Stomach (tissue), 8 donors: ENCODE measurements at regions not wholly inside any gene's neighbourhood (a gene's known extent, or its start where the extent isn't known, plus 50 kb on each side); places are given as distances from the start of the nearest gene placed in this dataset.

ENCODE experiments used
- DNase-seq, 2 donors: peaks; one replicate each; pipeline versions ENCODE4 v3.0.0 to v3.0.0-alpha.2; 2013 to 2019
- H3K27ac ChIP-seq, 5 donors: fragments of 200-600 bp in 4 of 5; sonication (generic) in 4 of 5; one replicate each; pipeline ENCODE4 v1.5.1; 2013 to 2019; ENCODE audit warnings: mild to moderate bottlenecking in 1 of 5, moderate library complexity in 1 of 5
- H3K27me3 ChIP-seq, 3 donors: fragments of 200-600 bp; sonication (generic); one replicate each; pipeline ENCODE4 v1.5.1; 2017 to 2019; ENCODE audit warnings: mixed run types in 1 of 3
- H3K36me3 ChIP-seq, 4 donors: fragments of 200-600 bp; sonication (generic); 1 replicate in 3 of 4; 2 replicates in 1 of 4; pipeline ENCODE4 v1.5.1; 2016 to 2019
- H3K4me1 ChIP-seq, 4 donors: fragments of 200-600 bp; sonication (generic); one replicate each; pipeline ENCODE4 v1.5.1; 2016 to 2019
- H3K4me3 ChIP-seq, 4 donors: fragments of 200-600 bp; sonication (generic) in 3 of 4; one replicate each; pipeline ENCODE4 v1.5.1; 2016 to 2019; ENCODE audit warnings: mild to moderate bottlenecking in 1 of 4
- H3K9me3 ChIP-seq, 4 donors: fragments of 200-600 bp; sonication (generic); one replicate each; pipeline ENCODE4 v1.5.1; 2016 to 2019
- CTCF ChIP-seq, 7 experiments: fragments of 450-650 bp in 4 of 7; fragments of 200-600 bp in 3 of 7; sonication (generic) in 3 of 7; IDR thresholded peaks; one replicate each; pipeline ENCODE4 v1.5.1; 2016 to 2019; ENCODE audit warnings: antibody characterized with exemption in 7 of 7, control low read depth in 2 of 7, mild to moderate bottlenecking in 1 of 7
- EP300 ChIP-seq: sonication (generic); formaldehyde crosslinking; IDR thresholded peaks from one replicate; pipeline ENCODE4 v1.6.1; 2017; ENCODE audit warnings: antibody characterized with exemption
- POLR2A ChIP-seq, 4 donors: fragments of 450-650 bp; IDR thresholded peaks; one replicate each; pipeline ENCODE4 v1.6.1; 2016; ENCODE audit warnings: antibody characterized with exemption in 4 of 4, control low read depth in 2 of 4, mild to moderate bottlenecking in 1 of 4, moderate library complexity in 1 of 4
- POLR2AphosphoS5 ChIP-seq, 3 donors: sonication (generic); formaldehyde crosslinking; IDR thresholded peaks; one replicate each; pipeline ENCODE4 v1.6.1; 2016; ENCODE audit warnings: antibody characterized with exemption in 3 of 3
- WGBS, 5 donors: extraction: QIAGEN DNeasy Blood & Tissue Kit in 3 of 5; methylation state at CpG; one replicate each; pipeline versions ENCODE4 v1.1.5 to v1.1.7; 2013 to 2018; 5-methylcytosine and 5-hydroxymethylcytosine counted together
- intact Hi-C: fragments of 100-400 bp; cut with DNase I; formaldehyde crosslinking; loops from one replicate; pipeline ENCODE4 v1.15.1; 2023; ENCODE audit warnings: low total_unique reads
- donor health status: healthy with polysubstance abuse.
- donor health status: Bipolar disorder and iron deficiency.
- donor health status: healthy.

- Histone ChIP-seq H3K4me1 (no peaks in the 10 kb centered on the region), H3K27me3 (no peaks in the 10 kb centered on the region), H3K9me3 (no peaks in the 10 kb centered on the region), H3K27ac (no peak overlapping the region), H3K4me3 (no peak overlapping the region), H3K36me3 (no peaks in the 10 kb centered on the region)
- intact Hi-C loops = no loop called here
- TF ChIP-seq POLR2AphosphoS5 (IDR thresholded peaks at IDR 0.05) (no peak), CTCF (IDR thresholded peaks at IDR 0.05) (no peak), EP300 (no peak), POLR2A (IDR thresholded peaks at IDR 0.05) (no peak)
- no peak for DNase-seq
- WGBS, 5 donors = 77 to 92% (median 90%) methylated on average over 1 of the region's 1 CpG
Observed at GRCh38 chr4:125527681-125528080, 212.9 kb downstream of the FAT4 start.

- no peak for TF ChIP-seq CTCF (IDR thresholded peaks at IDR 0.05)
- TF ChIP-seq POLR2AphosphoS5 (IDR thresholded peaks at IDR 0.05) = no peak
- TF ChIP-seq POLR2A (IDR thresholded peaks at IDR 0.05) = no peak
- TF ChIP-seq EP300 = no peak
- no peak for DNase-seq
- Histone ChIP-seq H3K36me3 (no peaks in the 10 kb centered on the region), H3K9me3 (no peaks in the 10 kb centered on the region), H3K27me3 (no peaks in the 10 kb centered on the region), H3K4me1 (no peaks in the 10 kb centered on the region), H3K27ac (no peak overlapping the region), H3K4me3 (no peak overlapping the region)
- 81 to 85% (median 83%) methylated on average over 2 of the region's 2 CpGs for WGBS, 5 donors
- intact Hi-C loops = no loop called here
Observed at GRCh38 chr4:125529071-125529470, 214.3 kb downstream of the FAT4 start.

- Histone ChIP-seq H3K27ac (no peak overlapping the region), H3K36me3 (no peaks in the 10 kb centered on the region), H3K9me3 (peaks cover 0 to 10% (median 4%) of the 10 kb centered on the region in 4 donors), H3K4me3 (no peak overlapping the region), H3K27me3 (no peaks in the 10 kb centered on the region), H3K4me1 (no peaks in the 10 kb centered on the region)
- no peak for DNase-seq
- intact Hi-C loops = no loop called here
- 47 to 77% (median 53%) methylated on average over 1 of the region's 1 CpG for WGBS, 5 donors
- no peak for TF ChIP-seq CTCF (IDR thresholded peaks at IDR 0.05)
- no peak for TF ChIP-seq EP300
- no peak for TF ChIP-seq POLR2AphosphoS5 (IDR thresholded peaks at IDR 0.05)
- no peak for TF ChIP-seq POLR2A (IDR thresholded peaks at IDR 0.05)
Observed at GRCh38 chr4:125538670-125539069, 223.9 kb downstream of the FAT4 start.

GRCh38 chr4:125539691-125540090 lies 224.9 kb downstream of the FAT4 start:
- DNase-seq = no peak
- no peaks in the 10 kb centered on the region for H3K36me3 ChIP-seq
- TF ChIP-seq EP300 = no peak
- H3K27ac ChIP-seq = no peak overlapping the region
- no peaks in the 10 kb centered on the region for H3K27me3 ChIP-seq
- H3K9me3 ChIP-seq = peaks cover 0 to 10% (median 4%) of the 10 kb centered on the region in 4 donors
- no peaks in the 10 kb centered on the region for H3K4me1 ChIP-seq
- intact Hi-C loops = no loop called here
- no peak overlapping the region for H3K4me3 ChIP-seq
- 65 to 74% (median 70%) methylated on average over 2 of the region's 2 CpGs for WGBS, 5 donors

- no peak overlapping the region for H3K27ac ChIP-seq
- no peak for DNase-seq
- no peaks in the 10 kb centered on the region for H3K36me3 ChIP-seq
- peaks cover 0 to 18% (median 4%) of the 10 kb centered on the region in 4 donors for H3K9me3 ChIP-seq
- TF ChIP-seq CTCF (IDR thresholded peaks at IDR 0.05) (no peak), POLR2A (IDR thresholded peaks at IDR 0.05) (no peak), POLR2AphosphoS5 (IDR thresholded peaks at IDR 0.05) (no peak), EP300 (no peak)
- intact Hi-C loops = no loop called here
- no peaks in the 10 kb centered on the region for H3K27me3 ChIP-seq
- H3K4me3 ChIP-seq = no peak overlapping the region
- H3K4me1 ChIP-seq = no peaks in the 10 kb centered on the region
Observed at GRCh38 chr4:125541836-125542385, 227.2 kb downstream of the FAT4 start.
